ENCODE measurements at regions not wholly inside any gene's neighbourhood (a gene's known extent, or its start where the extent isn't known, plus 50 kb on each side); places are given as distances from the start of the nearest gene placed in this dataset.
"Not testable (repeated sequence)": the region's sequence is repeated elsewhere in the genome, so short reads cannot be mapped to it uniquely, and the experiment has no call there.

DNA sequence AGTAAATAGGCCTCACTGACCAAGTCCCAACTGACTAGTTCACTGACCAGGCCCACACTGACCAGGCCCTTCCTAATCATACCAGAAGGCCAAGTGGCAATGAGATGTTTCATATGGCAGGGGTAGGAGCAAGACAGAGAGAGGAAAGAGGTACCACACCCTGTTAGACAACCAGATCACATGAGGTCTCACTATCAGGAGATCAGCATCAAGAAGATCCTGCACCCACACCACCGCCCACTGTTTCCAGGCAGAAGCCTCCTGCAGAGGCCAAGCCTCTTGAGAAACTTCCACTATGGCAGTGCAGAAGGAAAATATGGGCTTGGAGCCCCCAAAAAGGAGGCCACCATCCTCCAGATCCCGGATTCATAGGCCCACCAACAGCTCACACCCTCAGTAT is 317.8 kb downstream of the FOXD4L4 start:
- TF ChIP-seq, protein P1, sequence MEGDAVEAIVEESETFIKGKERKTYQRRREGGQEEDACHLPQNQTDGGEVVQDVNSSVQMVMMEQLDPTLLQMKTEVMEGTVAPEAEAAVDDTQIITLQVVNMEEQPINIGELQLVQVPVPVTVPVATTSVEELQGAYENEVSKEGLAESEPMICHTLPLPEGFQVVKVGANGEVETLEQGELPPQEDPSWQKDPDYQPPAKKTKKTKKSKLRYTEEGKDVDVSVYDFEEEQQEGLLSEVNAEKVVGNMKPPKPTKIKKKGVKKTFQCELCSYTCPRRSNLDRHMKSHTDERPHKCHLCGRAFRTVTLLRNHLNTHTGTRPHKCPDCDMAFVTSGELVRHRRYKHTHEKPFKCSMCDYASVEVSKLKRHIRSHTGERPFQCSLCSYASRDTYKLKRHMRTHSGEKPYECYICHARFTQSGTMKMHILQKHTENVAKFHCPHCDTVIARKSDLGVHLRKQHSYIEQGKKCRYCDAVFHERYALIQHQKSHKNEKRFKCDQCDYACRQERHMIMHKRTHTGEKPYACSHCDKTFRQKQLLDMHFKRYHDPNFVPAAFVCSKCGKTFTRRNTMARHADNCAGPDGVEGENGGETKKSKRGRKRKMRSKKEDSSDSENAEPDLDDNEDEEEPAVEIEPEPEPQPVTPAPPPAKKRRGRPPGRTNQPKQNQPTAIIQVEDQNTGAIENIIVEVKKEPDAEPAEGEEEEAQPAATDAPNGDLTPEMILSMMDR (IDR thresholded peaks at IDR 0.05; ENCODE audit: poor library complexity): not testable (repeated sequence)
- not testable (repeated sequence) for TF ChIP-seq EZH2 (IDR thresholded peaks at IDR 0.05; ENCODE audit: borderline replicate concordance)

Measured in hepatocyte (in vitro differentiated cells).